HUES6 (cell line): ENCODE measurements at regions not wholly inside any gene's neighbourhood (a gene's known extent, or its start where the extent isn't known, plus 50 kb on each side); places are given as distances from the start of the nearest gene placed in this dataset.

ENCODE experiments used
- H3K27ac ChIP-seq: 2 replicates; pipeline ENCODE4 v1.7.0; 2013; ENCODE audit warnings: low read depth, mild to moderate bottlenecking, low read length, inconsistent platforms
- H3K27me3 ChIP-seq: 2 replicates; pipeline ENCODE4 v1.6.1; 2013; ENCODE audit warnings: low read length; ENCODE audit not compliant: control insufficient read depth, insufficient read depth
- H3K36me3 ChIP-seq: 2 replicates; pipeline ENCODE4 v1.6.1; 2013; ENCODE audit warnings: low read length; ENCODE audit not compliant: control insufficient read depth, insufficient read depth
- H3K4me1 ChIP-seq: 2 replicates; pipeline ENCODE4 v1.6.1; 2013; ENCODE audit warnings: low read length; ENCODE audit not compliant: control insufficient read depth, insufficient read depth
- H3K4me3 ChIP-seq: 2 replicates; pipeline ENCODE4 v1.5.1; 2013; ENCODE audit warnings: low read depth, low read length
- H3K9ac ChIP-seq: one replicate; pipeline ENCODE4 v1.6.1; 2013; ENCODE audit warnings: mild to moderate bottlenecking, low read length
- H3K9me3 ChIP-seq: 2 replicates; pipeline ENCODE4 v1.6.1; 2013; ENCODE audit warnings: low read depth, low read length; ENCODE audit not compliant: control insufficient read depth, insufficient read depth

DNA sequence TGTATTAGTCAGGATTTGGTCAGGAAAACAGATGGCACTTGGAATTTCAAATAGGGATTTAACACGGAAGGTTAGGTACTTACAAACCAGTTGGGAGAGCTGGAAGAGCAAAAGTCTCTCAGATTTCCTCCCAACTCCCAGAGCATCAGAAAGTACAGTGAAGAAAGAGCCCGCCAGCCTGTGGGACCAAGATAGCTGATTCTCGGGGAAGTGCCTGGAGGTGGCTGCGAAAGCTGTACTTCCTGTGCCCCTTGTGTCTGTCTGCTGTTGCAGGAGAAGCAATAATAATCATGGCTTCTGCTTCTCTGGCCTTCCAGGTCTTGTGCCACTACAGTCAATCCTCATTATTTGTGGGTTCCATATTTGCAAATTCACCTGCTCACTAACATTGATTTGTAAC is 221.0 kb upstream of the BCOR start:
- peaks cover 16% of the 10 kb centered on the region for H3K9me3 ChIP-seq
- H3K9ac ChIP-seq, result no peak overlapping the region

DNA sequence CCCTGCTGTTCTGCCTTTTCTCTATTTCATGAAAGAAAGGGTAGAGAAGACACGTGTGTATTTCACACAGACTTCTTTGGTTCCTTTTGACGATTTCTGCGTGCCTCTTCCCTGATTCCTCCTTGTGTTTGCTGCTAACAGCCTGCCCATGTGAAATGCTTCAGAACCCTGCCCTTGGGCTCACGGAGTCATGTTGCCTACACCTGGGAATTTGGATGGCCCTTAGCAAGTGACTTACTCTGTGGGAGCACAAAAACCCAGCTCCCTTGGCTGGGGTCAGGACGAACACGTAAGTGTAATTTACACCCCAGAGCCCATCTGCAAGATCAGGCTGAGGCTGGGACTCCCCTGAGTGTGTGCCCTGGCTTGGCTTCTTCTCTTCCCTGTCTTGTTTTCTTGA is 220.3 kb upstream of the BCOR start:
- Histone ChIP-seq H3K9me3 (peaks cover 16% of the 10 kb centered on the region), H3K4me3 (no peak overlapping the region), H3K9ac (no peak overlapping the region), H3K36me3 (no peaks in the 10 kb centered on the region), H3K27ac (no peak overlapping the region), H3K27me3 (no peaks in the 10 kb centered on the region), H3K4me1 (0 out of 2 replicates have a peak, but pooled peaks cover 3% of the 10 kb centered on the region)

More for the DNA sequence above, 221.0 kb upstream of the BCOR start:
- Histone ChIP-seq H3K4me3 (no peak overlapping the region), H3K4me1 (0 out of 2 replicates have a peak, but pooled peaks cover 3% of the 10 kb centered on the region), H3K27me3 (no peaks in the 10 kb centered on the region), H3K36me3 (no peaks in the 10 kb centered on the region), H3K27ac (no peak overlapping the region)

DNA sequence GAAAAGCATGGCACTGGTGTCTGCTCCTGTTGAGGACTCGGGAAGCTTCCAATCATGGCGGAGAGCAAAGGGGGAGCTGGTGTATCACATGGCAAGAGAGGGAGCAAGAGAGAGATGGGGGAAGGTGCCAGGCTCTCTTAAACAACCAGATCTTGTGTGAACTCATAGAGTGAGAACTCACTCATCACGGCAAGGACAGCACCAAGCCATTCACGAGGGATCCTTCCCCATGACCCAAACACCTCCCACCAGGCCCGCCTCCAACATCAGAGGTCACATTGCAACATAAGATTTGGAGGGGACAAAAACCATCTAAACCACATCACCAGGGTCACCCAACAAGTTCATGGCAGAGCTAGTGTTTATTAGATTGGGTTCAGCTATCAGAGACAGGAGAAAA is 218.7 kb upstream of the BCOR start:
- Histone ChIP-seq H3K27ac (no peak overlapping the region), H3K27me3 (no peaks in the 10 kb centered on the region), H3K9ac (no peak overlapping the region), H3K36me3 (no peaks in the 10 kb centered on the region), H3K9me3 (peaks cover 13% of the 10 kb centered on the region), H3K4me1 (0 out of 2 replicates have a peak, but pooled peaks cover 3% of the 10 kb centered on the region), H3K4me3 (no peak overlapping the region)

DNA sequence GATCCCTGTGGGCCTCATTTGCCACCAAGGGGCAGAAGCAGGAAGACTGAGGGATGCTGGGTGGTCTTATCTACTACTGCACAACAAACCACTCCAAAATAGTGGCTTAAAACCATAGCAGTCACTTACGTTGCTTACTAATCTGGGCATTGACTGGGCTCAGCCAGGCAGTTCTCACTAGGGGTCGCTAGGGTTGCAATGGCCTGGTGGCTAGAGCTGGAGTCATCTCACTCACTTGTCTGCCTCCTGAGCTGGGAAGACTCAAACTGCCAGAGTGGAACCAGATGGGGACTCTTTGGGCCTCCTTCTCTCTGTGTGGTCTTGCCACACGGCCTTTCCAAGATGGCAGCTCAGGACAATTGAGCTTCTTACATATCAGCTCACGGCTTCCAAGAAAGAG is 216.3 kb upstream of the BCOR start:
- no peak overlapping the region for H3K27ac ChIP-seq
- H3K4me1 ChIP-seq, result peaks cover 14% of the 10 kb centered on the region; the same call in 1 of the 2 replicates
- H3K9me3 ChIP-seq, result peaks cover 5% of the 10 kb centered on the region; the same call in 1 of the 2 replicates
- no peak overlapping the region for H3K9ac ChIP-seq
- H3K4me3 ChIP-seq, result no peak overlapping the region
- no peaks in the 10 kb centered on the region for H3K27me3 ChIP-seq
- no peaks in the 10 kb centered on the region for H3K36me3 ChIP-seq

DNA sequence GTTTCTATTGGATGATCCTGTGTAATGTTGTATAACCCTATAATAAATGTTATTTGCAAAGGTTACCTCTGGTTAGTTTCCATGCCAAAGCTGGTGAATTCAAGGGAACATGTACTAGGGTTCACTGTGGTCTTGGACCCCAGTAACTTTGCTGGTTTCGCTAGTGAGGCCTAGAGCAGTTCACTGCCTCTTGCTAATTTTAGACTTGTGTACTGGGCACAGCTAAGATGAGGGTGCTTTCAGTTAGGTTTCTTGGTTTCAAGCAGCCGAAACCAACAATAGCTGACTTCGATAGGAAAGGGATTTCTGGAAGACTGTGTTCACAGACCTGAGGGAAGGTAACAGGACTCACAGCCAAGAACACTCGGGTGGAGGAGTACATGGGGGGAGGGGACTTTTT is 215.5 kb upstream of the BCOR start:
- no peaks in the 10 kb centered on the region for H3K36me3 ChIP-seq
- H3K9ac ChIP-seq, result no peak overlapping the region
- H3K27ac ChIP-seq, result no peak overlapping the region
- peaks cover 14% of the 10 kb centered on the region; the same call in 1 of the 2 replicates for H3K4me1 ChIP-seq
- H3K4me3 ChIP-seq, result no peak overlapping the region
- no peaks in the 10 kb centered on the region for H3K27me3 ChIP-seq
- H3K9me3 ChIP-seq, result peaks cover 5% of the 10 kb centered on the region; the same call in 1 of the 2 replicates

DNA sequence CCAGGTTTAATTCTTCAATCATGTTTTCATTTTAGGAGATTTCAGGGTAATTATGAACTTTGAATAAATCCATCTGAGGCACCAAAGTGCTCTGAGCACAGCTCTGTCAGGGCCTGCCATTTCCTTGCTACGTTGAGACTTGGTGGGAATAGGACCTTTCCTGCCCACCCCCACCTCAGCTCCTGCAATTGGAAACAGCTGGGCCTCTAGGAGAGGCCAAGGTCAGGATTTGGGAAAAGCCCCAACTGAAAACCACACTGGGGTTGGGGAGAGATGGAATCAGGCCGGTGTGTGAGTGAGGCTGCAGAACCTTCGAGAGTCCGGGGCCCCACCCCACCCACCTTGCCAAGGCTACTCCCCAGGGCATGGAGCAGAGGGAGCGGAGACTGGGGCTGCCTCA is 212.7 kb upstream of the BCOR start:
- no peaks in the 10 kb centered on the region for H3K27me3 ChIP-seq
- no peaks in the 10 kb centered on the region for H3K36me3 ChIP-seq
- peaks cover 11% of the 10 kb centered on the region; the same call in 1 of the 2 replicates for H3K4me1 ChIP-seq
- H3K27ac ChIP-seq, result no peak overlapping the region
- H3K9me3 ChIP-seq, result peaks cover 15% of the 10 kb centered on the region
- no peak overlapping the region for H3K9ac ChIP-seq
- H3K4me3 ChIP-seq, result no peak overlapping the region

DNA sequence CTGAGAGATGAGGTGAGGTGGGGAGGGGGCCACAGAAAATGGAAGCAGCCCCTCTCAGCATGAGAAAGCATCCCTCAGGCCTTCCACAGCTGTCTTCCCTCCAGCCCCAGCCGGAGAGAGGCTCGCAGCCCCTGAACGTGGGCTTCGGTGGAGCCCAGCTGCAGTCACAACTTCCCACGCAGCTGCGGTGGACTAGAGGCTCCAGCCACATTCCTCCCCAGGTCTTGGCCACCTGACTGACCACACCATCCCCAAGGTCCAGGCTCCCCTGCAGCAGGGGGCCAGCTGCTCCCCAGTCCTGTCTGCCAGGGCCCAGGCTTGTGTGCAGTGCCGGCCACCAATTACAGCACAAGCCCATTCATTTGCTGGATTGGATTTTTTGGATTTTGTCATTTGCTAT is 212.3 kb upstream of the BCOR start:
- Histone ChIP-seq H3K9ac (no peak overlapping the region), H3K36me3 (no peaks in the 10 kb centered on the region)

DNA sequence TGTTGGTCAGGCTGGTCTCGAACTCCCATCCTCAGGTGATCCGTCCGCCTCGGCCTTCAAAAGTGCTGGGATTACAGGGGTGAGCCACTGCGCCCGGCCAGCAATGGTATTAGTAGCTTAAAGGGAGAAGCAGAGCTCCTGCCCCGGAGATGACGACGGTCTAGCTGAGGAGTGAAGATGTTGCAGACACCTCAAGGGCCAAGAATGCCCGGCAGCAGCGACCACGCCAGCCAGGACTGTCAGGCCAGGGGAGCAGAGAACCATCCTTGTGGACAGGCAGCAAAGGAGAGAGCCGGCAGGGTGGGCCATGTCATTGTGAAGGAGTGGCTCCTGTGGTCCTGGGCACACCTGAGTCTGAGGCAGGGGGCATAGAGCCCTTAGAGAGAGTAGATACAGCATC is 210.1 kb upstream of the BCOR start:
- no peaks in the 10 kb centered on the region for H3K36me3 ChIP-seq
- peaks cover 18% of the 10 kb centered on the region; the same call in 1 of the 2 replicates for H3K4me1 ChIP-seq
- no peak overlapping the region for H3K27ac ChIP-seq
- no peak overlapping the region for H3K4me3 ChIP-seq
- no peak overlapping the region for H3K9ac ChIP-seq
- no peaks in the 10 kb centered on the region for H3K27me3 ChIP-seq
- H3K9me3 ChIP-seq, result peaks cover 15% of the 10 kb centered on the region

More for the DNA sequence above, 212.3 kb upstream of the BCOR start:
- H3K27me3 ChIP-seq, result no peaks in the 10 kb centered on the region
- no peak overlapping the region for H3K27ac ChIP-seq
- H3K9me3 ChIP-seq, result peaks cover 15% of the 10 kb centered on the region
- H3K4me3 ChIP-seq, result no peak overlapping the region
- H3K4me1 ChIP-seq, result peaks cover 11% of the 10 kb centered on the region; the same call in 1 of the 2 replicates

DNA sequence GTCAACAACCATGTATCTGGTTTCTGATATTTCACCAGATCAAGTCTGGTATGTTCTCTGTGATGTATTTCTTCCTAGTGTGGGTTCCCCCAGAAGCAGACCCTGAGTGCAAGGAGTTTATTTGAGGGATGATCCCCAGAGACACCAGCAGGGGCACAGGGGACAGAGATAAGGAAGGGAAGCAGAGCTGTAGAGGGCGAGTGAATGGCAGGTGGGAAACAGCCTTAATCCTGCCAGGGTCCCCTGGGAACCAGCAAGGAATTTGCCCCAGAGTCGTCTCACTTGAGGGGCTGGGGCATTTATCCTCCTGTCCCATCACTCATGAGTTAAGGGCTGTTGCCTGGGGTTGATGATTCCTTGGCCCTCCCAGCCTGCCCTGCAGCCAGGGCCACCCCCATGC is 206.4 kb upstream of the BCOR start:
- H3K27ac ChIP-seq, result no peak overlapping the region
- H3K4me3 ChIP-seq, result no peak overlapping the region
- no peak overlapping the region for H3K9ac ChIP-seq
- H3K4me1 ChIP-seq, result peaks cover 27% of the 10 kb centered on the region; the same call in 1 of the 2 replicates
- no peaks in the 10 kb centered on the region for H3K36me3 ChIP-seq
- H3K9me3 ChIP-seq, result peaks cover 15% of the 10 kb centered on the region
- H3K27me3 ChIP-seq, result no peaks in the 10 kb centered on the region

DNA sequence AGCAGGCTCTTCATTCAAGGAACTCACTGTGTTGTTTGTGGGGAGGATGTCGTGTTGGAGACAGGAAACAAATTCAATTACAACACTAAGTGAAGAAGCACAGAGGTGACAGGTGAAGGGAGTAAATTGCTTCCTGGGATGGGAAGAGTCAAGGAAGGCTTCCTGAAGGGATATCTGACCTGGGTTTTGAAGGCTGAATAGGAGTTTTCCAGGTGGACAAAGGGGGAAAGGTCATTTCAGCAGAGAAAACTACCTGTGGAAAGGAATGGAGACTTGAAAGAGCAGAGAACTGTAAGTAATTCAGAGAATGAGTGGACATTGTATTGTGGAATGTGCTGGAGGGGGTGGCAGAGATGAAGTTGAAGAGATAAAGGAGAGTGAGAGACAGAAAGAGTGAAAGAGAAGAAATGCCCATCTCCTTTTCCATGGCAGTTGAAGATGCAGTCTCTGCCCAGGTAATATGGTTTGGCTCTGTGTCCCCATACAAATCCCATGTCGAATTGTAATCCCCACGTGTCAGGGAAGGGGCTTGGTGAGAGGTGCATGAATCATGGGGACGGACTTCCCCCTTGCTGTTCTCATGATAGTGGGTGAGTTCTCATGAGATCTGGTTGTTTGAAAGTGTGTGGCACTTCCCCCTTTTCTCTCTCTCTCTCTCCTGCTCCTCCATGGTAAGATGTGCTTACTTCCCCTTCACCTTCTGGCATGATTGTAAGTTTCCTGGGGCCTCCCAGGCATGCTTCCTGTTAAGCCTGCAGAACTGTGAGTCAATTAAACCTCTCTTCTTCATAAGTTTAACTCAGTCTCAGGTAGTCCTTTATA is 205.7 kb upstream of the BCOR start:
- no peaks in the 10 kb centered on the region for H3K36me3 ChIP-seq

DNA sequence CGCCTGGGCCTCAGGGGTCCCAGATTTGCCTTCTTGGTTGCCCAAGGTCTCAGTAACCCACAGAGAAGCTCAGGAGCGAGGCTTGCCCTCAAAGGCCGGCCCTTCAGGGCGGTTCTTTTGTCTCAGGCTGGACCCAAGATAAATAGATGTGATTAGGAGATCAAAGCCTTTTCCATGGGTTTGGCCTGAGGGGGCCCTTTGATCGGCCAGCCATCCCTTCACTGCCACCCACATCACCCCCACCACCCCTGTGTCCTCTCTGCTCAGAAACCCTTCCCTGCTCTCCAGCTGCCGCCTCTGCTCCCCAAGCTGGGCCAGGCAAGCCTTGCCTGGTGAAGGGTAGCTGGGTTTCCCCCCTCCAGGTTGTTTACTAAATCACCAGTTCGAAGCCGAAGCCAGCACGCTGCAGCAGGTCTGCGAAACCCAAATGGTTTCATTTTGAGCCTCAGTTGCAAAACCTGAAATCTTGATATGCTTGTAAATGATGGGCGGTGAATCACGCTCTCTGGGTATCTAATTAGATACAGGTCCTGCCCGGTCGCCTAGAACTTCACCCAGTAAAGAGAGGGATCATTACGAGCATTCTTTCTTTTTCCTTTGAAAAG is 202.6 kb upstream of the BCOR start:
- H3K36me3 ChIP-seq, result no peaks in the 10 kb centered on the region
- no peak overlapping the region for H3K4me3 ChIP-seq
- no peak overlapping the region for H3K27ac ChIP-seq
- no peak overlapping the region for H3K9ac ChIP-seq
- no peaks in the 10 kb centered on the region; the same call in 1 of the 2 replicates for H3K27me3 ChIP-seq
- H3K4me1 ChIP-seq, result peaks cover 43% of the 10 kb centered on the region
- H3K9me3 ChIP-seq, result no peaks in the 10 kb centered on the region; the same call in 1 of the 2 replicates

More for the DNA sequence above, 205.7 kb upstream of the BCOR start:
- Histone ChIP-seq H3K9ac (no peak overlapping the region), H3K9me3 (peaks cover 15% of the 10 kb centered on the region), H3K27me3 (no peaks in the 10 kb centered on the region), H3K4me3 (no peak overlapping the region), H3K4me1 (peaks cover 33% of the 10 kb centered on the region), H3K27ac (no peak overlapping the region)
